Hepatocyte (in vitro differentiated cells): ENCODE measurements at regions not wholly inside any gene's neighbourhood (a gene's known extent, or its start where the extent isn't known, plus 50 kb on each side); places are given as distances from the start of the nearest gene placed in this dataset.

ENCODE experiments used
- CTCF ChIP-seq: fragments of 200-600 bp; sonication (generic); IDR thresholded peaks from 2 replicates; pipeline ENCODE4 v1.5.1; 2016; ENCODE audit warnings: antibody characterized with exemption, mild to moderate bottlenecking; ENCODE audit not compliant: poor library complexity
- EZH2 ChIP-seq: fragments of 200-600 bp; sonication (generic); IDR thresholded peaks from 2 replicates; pipeline ENCODE4 v1.6.1; 2016; ENCODE audit warnings: antibody characterized with exemption, mild to moderate bottlenecking, borderline replicate concordance

DNA sequence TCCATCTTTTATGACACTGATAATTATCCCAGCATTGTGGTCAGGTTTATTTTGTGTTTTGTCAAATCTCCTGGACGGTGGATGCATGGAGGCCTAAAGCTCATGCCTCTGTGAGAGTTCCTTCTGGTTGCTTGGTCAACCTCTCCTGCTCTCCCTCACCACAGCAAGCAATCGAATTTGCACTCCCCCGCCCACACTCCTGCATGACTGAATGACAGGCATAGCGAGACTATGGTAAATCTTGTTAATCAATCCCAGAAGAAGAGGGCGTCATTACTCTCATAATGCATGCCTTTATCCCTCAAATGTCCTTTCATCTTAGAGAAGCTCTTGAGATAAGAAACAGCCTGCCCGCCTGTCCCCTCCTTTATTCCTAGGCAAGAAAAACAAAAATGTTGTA, 1215.0 kb upstream of the CDH9 start:
- no peak for TF ChIP-seq CTCF
- no peak for TF ChIP-seq EZH2
